ENCODE measurements at regions not wholly inside any gene's neighbourhood (a gene's known extent, or its start where the extent isn't known, plus 50 kb on each side); places are given as distances from the start of the nearest gene placed in this dataset.

GRCh38 chr4:60657041-60657440, 543.1 kb upstream of the ADGRL3 start:
- no peak for DNase-seq
- no peaks in the 10 kb centered on the region for H3K4me1 Mint-ChIP-seq (ENCODE audit: low read depth, unreplicated experiment)
- no peak overlapping the region for H3K27ac Mint-ChIP-seq (ENCODE audit: unreplicated experiment)
- CTCF ChIA-PET, result no interaction called here
- no peaks in the 10 kb centered on the region for H3K36me3 Mint-ChIP-seq (ENCODE audit: insufficient read depth, unreplicated experiment)
- TF ChIP-seq CTCF (IDR thresholded peaks at IDR 0.05; ENCODE audit: unreplicated experiment), result no peak
- no TSS peak for BruUV-seq (replicated peaks)
- H3K9me3 Mint-ChIP-seq (ENCODE audit: low read depth, unreplicated experiment), result peaks cover 8% of the 10 kb centered on the region
- intact Hi-C loops (cut with micrococcal nuclease; ENCODE audit: unreplicated experiment), result no loop called here
- H3K4me3 Mint-ChIP-seq (ENCODE audit: low read depth, unreplicated experiment), result no peak overlapping the region
- H3K27me3 Mint-ChIP-seq (ENCODE audit: unreplicated experiment), result no peaks in the 10 kb centered on the region

GRCh38 chr4:60657807-60658206, 542.3 kb upstream of the ADGRL3 start:
- intact Hi-C loops (cut with micrococcal nuclease; ENCODE audit: unreplicated experiment), result no loop called here
- no peaks in the 10 kb centered on the region for H3K36me3 Mint-ChIP-seq (ENCODE audit: insufficient read depth, unreplicated experiment)
- H3K4me1 Mint-ChIP-seq (ENCODE audit: low read depth, unreplicated experiment), result no peaks in the 10 kb centered on the region
- H3K4me3 Mint-ChIP-seq (ENCODE audit: low read depth, unreplicated experiment), result no peak overlapping the region
- H3K9me3 Mint-ChIP-seq (ENCODE audit: low read depth, unreplicated experiment), result peaks cover 8% of the 10 kb centered on the region
- BruUV-seq (replicated peaks), result no TSS peak
- no peak for TF ChIP-seq CTCF (IDR thresholded peaks at IDR 0.05; ENCODE audit: unreplicated experiment)
- no peak for DNase-seq
- no peaks in the 10 kb centered on the region for H3K27me3 Mint-ChIP-seq (ENCODE audit: unreplicated experiment)
- no peak overlapping the region for H3K27ac Mint-ChIP-seq (ENCODE audit: unreplicated experiment)
- CTCF ChIA-PET, result interaction anchor here (0.7 kb wide), 1 partner anchor 305 kb away, joined by 3 read pairs; no protein-coding TSS in a partner anchor

- Mint-ChIP-seq H3K4me3 (ENCODE audit: low read depth, unreplicated experiment) (no peak overlapping the region), H3K27ac (ENCODE audit: unreplicated experiment) (no peak overlapping the region), H3K27me3 (ENCODE audit: unreplicated experiment) (no peaks in the 10 kb centered on the region), H3K36me3 (ENCODE audit: insufficient read depth, unreplicated experiment) (no peaks in the 10 kb centered on the region), H3K4me1 (ENCODE audit: low read depth, unreplicated experiment) (no peaks in the 10 kb centered on the region), H3K9me3 (ENCODE audit: low read depth, unreplicated experiment) (peaks cover 2% of the 10 kb centered on the region)
- no peak for DNase-seq
- intact Hi-C loops (cut with micrococcal nuclease; ENCODE audit: unreplicated experiment), result no loop called here
- CTCF ChIA-PET, result no interaction called here
- no peak for TF ChIP-seq CTCF (IDR thresholded peaks at IDR 0.05; ENCODE audit: unreplicated experiment)
- no TSS peak for BruUV-seq (replicated peaks)
These were observed 536.4 kb upstream of the ADGRL3 start for GRCh38 chr4:60663769-60664168.

- no peaks in the 10 kb centered on the region for H3K4me1 Mint-ChIP-seq (ENCODE audit: low read depth, unreplicated experiment)
- H3K27ac Mint-ChIP-seq (ENCODE audit: unreplicated experiment), result no peak overlapping the region
- no peaks in the 10 kb centered on the region for H3K36me3 Mint-ChIP-seq (ENCODE audit: insufficient read depth, unreplicated experiment)
- no TSS peak for BruUV-seq (replicated peaks)
- CTCF ChIA-PET, result no interaction called here
- TF ChIP-seq CTCF (IDR thresholded peaks at IDR 0.05; ENCODE audit: unreplicated experiment), result no peak
- intact Hi-C loops (cut with micrococcal nuclease; ENCODE audit: unreplicated experiment), result no loop called here
- H3K4me3 Mint-ChIP-seq (ENCODE audit: low read depth, unreplicated experiment), result no peak overlapping the region
- no peaks in the 10 kb centered on the region for H3K9me3 Mint-ChIP-seq (ENCODE audit: low read depth, unreplicated experiment)
- H3K27me3 Mint-ChIP-seq (ENCODE audit: unreplicated experiment), result no peaks in the 10 kb centered on the region
- no peak for DNase-seq
These were observed 517.2 kb upstream of the ADGRL3 start for GRCh38 chr4:60682901-60683300.

- Mint-ChIP-seq H3K9me3 (ENCODE audit: low read depth, unreplicated experiment) (no peaks in the 10 kb centered on the region), H3K27ac (ENCODE audit: unreplicated experiment) (no peak overlapping the region), H3K36me3 (ENCODE audit: insufficient read depth, unreplicated experiment) (no peaks in the 10 kb centered on the region), H3K4me3 (ENCODE audit: low read depth, unreplicated experiment) (no peak overlapping the region), H3K27me3 (ENCODE audit: unreplicated experiment) (no peaks in the 10 kb centered on the region), H3K4me1 (ENCODE audit: low read depth, unreplicated experiment) (no peaks in the 10 kb centered on the region)
- BruUV-seq (replicated peaks), result no TSS peak
- DNase-seq, result no peak
- intact Hi-C loops (cut with micrococcal nuclease; ENCODE audit: unreplicated experiment), result no loop called here
- CTCF ChIA-PET, result no interaction called here
- no peak for TF ChIP-seq CTCF (IDR thresholded peaks at IDR 0.05; ENCODE audit: unreplicated experiment)
These were observed 516.8 kb upstream of the ADGRL3 start for GRCh38 chr4:60683357-60683756.

All from Calu3 (cell line).